Dermis blood vessel endothelial cell (primary cell): ENCODE measurements at regions not wholly inside any gene's neighbourhood (a gene's known extent, or its start where the extent isn't known, plus 50 kb on each side); places are given as distances from the start of the nearest gene placed in this dataset.
"Not testable (repeated sequence)": the region's sequence is repeated elsewhere in the genome, so short reads cannot be mapped to it uniquely, and the experiment has no call there.

Source experiments
- DNase-seq: peaks from one replicate; pipeline ENCODE4 v3.0.0; 2010

DNA sequence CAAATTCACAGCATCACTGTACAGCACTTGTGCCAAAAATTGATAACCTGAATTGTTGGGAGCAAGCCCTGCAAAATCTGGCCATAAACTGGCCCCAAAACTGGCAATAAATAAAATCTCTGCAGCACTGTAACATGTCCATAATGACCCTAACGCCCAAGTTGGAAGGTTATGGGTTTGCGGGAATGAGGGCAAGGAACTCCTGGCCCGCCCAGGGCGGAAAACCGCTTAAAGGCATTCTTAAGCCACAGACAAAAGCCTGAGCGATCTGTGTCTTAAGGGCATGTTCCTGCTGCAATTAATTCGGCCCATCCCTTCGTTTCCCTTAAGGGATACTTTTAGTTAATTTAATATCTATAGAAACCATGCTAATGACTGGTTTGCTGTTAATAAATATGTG is 690.1 kb upstream of the EPHA5 start:
- not testable (repeated sequence) for DNase-seq

DNA sequence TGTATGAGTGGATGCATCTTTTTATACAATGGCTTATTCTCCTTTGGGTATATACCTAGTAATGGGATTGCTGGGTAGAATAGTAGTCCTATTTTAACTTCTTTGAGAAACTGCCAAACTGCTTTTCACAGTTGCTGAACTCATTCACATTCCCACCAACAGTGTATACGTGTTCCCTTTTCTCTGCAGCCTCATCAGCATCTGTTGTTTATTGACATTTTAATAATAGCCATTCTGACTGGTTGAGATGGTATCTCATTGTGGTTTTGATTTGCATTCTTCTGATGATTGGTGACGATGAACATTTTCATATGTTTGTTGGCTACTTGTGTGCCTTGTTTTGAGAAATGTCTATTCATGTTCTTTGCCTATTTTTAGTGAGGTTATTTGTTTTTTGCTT is 687.0 kb upstream of the EPHA5 start:
- no peak for DNase-seq

DNA sequence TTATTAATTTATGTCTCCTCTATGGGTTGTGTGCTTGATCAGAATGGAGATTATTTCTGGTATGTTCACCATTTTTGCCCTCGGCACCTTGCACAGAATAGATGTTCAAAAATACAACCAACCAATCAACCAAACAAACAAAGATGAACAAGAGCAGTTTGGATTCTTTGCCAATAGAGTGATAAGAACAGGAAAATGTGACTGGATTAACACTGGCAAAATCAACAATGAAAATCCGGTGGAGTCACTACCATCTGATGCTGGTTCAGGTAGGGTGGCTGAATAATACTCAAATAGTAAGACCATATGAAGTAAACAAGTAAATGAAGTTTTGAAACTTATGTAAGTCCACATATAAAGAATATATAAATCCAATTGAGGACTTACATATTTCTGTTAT is 685.0 kb upstream of the EPHA5 start:
- no peak for DNase-seq

DNA sequence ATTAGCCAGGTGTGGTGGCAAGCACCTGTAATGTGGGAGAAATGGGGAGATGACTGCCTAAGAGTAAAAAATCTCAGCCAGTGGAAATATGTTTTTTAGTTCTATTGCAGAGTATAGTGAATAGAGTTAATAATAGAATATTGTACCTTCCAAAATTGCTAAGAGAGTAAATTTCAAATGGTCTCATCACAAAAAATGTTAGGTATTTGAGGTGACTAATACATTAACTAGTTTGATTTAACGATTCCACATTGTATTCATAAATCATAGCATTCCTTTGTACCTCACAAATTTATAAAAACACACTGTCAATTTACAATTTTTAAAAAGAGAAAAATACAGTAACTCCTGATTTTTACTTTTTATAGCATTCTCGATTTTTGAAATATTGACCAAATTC is 681.5 kb upstream of the EPHA5 start:
- DNase-seq: no peak

GRCh38 chr4:66340286-66340893 is 670.1 kb upstream of the EPHA5 start:
- no peak for DNase-seq

DNA sequence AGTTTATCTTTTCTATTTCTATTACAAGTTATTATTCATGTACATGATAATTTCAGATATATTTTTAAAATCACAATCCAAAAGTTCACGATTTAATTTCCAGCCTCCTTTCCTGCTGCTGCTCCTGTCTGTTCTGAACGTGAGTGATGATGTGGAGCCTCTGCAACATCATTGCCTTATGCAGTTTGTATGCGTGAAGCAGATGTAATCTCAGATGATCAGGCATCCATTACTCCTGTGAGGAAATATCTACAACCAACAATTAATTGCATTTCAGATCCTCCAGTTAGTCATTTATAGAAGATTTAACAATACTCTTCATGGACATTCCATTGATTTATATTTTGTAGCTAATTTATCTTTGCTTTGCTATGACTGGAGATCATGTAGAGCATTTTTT is 668.7 kb upstream of the EPHA5 start:
- DNase-seq: no peak

- DNase-seq: no peak
These were observed 661.5 kb upstream of the EPHA5 start for GRCh38 chr4:66331761-66332160.

DNA sequence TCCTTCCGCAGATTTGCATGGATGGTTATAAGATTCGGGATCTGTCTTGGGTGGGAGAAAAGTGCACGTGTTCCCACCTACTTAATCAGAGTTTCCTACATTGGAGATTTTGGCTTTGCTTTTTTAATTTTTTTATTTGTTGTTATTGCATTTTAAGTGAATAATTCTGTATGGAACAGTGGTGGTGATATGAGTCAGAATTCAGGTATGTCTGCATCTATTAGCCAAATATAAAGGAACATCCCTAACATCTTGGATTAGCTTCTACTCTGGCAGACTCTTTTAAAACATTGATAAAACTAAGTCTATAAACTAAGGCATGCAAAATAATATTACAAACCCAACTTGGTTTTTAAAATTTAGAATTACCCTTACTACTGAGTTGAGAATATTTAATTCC is 659.8 kb upstream of the EPHA5 start:
- DNase-seq: no peak

DNA sequence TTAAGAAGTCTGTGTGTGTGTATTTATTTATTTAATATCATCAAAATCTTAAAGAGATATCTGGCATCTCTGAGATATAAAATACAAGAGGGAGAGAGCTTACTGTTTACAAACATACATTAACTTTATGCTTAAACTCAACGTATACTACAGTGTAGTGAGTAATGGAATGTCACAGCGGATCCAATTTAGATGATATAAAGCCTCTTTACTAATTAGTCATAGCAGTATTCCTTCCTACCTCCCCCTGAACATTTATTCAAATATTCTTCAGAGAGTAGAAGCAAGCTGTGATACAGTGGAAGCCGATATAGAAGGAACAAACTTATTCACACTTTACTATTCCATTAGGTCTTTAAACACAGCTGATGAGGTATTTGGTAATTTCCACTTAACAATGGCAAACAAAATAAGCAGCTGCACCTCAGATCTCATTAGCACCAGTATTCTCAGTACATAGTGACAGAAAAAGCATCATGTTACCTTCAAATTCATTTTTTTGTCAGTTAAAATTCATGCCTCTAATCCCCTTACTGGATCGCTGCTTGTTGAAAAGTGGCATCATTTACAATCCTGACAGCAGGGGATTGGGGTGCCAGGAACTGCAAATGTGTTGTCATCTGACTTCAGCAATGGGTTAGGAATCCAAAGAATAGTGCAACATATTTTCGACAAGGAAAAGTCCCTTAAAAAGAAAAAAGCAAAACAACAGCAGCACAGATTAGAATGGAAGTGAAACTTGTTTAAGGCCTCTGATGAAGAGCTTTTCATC is 658.7 kb upstream of the EPHA5 start:
- no peak for DNase-seq

DNA sequence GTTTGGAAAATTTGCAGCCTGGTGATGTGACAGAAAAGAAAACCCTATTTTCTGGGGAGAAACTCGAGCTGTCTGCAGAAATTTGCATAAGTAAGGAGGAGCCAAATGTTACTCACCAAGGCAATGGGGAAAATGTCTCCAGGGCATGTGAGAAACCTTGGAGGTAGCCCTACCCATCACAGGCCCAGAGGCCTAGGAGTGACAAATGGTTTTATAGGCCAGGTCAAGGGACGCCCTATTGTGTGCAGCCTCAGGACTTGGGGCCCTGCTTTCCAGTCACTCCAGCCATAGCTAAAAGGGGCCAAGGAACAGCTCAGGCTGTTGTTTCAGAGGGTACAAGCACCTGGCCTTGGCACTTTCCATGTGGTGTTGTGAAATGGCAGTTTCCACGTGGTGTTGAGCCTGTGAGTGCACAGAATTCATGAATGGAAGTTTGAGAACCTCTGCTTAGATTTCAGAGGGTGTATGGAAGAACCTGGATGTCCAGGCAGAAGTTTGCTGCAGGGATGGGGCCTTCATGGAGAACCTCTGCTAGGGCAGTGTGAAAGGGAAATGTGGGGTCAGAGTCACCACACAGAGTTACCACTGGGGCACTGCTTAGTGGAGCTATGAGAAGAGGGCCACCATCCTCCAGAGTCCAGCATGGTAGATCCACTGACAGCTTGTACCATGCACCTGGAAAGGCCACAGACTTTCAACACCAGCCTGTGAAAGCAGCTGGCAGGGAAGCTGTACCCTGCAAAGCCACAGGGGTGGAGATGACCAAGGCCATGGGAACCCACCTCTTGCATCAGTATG is 637.6 kb upstream of the EPHA5 start:
- DNase-seq: no peak

DNA sequence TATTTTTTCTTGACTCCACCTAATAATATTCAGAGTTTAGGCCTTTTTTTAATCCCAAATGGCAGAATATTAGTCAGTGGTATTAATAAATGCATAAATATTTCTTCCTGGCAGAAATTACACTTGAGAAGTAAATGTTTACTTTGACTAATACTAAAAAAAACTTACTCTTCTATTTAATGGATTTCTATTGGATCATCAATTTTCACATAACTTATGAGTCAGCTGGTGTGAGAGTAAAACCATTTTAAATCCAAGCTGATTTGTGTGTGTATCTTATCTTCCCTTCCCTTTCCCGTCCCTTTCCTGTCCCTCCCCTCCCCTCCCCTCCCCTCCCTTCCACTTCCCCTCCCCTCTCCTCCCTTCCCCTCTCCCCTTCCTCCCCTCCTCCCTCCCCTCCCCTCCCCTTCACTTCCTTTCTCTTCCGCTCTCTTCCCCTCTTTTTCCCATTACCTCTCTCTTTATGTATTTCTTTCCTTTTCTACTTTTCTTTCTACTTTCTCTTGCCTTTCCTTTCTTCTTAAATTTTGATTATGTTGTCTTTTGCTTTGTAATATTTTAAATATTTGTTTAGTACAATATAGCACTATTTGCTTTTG is 630.1 kb upstream of the EPHA5 start:
- DNase-seq: no peak

GRCh38 chr4:66298569-66298968 is 628.3 kb upstream of the EPHA5 start:
- DNase-seq: no peak

GRCh38 chr4:66297703-66298102 is 627.4 kb upstream of the EPHA5 start:
- no peak for DNase-seq

DNA sequence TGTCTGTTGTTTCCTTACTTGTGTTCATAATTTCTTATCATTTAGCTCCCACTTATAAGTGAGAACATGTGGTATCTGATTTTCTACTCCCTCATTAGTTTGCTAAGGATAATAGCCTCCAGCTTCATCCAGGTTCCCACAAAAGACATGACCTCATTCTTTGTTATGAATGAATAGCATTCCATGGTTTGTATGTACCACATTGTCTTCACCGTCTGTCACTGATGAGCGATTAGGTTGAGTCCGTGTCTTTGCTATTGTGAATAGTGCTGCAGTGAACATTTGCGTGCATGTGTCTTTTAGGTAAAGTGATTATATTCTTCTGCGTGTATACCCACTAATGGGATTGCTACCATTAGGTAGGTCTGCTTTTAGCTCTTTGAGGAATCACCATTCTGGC is 624.3 kb upstream of the EPHA5 start:
- no peak for DNase-seq

- no peak for DNase-seq
These were observed 614.7 kb upstream of the EPHA5 start for GRCh38 chr4:66284991-66285451.

DNA sequence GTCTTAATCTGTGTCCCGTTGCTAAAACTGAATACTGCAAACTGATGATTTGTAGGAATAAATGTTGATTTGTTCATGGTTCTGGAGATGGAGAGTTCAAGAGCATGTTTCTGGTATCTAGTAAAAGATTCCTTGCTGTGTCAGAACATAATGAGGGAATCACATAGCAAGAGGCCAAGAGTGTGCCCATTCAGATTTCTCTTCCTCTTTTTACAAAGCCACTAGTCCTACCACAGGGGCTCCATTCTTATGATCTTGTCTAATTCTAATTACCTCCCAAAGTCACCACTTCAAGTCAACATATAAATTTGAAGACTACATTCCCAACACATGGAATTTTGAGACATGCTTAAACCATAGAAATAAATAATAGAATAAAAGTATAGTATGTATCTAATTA is 608.8 kb upstream of the EPHA5 start:
- DNase-seq: no peak

DNA sequence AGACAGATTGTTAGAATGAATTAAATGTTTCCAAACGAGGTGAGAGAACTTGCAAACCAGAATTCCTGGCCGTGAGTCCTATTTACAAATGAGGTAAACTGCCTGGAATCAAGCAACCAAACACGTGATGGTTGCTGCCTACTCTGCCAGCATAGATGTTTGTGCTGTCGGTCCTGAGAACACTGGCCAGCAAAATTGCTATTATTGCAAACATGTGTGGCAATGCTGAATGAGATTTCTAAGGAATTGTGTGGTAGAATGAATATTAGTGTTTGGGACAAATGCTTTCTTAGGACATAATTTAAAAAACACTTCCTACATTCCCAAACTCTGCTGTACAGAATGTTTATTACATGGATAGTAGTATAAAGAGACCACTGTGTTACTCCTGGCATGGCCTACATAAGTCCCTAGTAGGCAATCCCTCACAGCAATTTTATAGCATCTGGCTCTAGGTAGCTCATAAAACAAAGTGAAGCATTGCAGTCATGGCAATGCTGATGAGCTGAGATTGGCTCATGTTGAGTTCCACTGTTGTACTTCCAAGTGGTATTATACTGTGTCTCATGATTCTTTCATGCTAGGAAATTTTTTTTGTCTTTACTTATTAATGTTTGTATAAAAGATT is 605.2 kb upstream of the EPHA5 start:
- no peak for DNase-seq

GRCh38 chr4:66273110-66273509 is 602.8 kb upstream of the EPHA5 start:
- DNase-seq: no peak

DNA sequence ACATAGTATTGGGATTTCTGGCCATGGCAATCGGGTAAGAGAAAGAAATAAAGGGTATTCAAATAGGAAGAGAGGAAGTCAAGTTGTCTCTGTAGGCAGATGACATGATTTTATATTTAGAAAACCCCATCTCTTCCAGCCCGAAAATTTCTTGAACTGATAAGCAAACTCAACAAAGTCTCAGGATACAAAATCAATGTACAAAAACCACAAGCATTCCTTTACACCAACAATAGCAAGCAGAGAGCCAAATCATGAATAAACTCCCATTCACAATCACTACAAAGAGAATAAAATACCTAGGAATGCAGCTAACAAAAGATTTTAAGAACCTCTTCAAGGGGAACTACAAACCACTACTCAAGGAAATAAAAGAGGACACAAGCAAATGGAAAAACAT is 600.1 kb upstream of the EPHA5 start:
- DNase-seq: not testable (repeated sequence)

GRCh38 chr4:66266554-66266953 is 596.3 kb upstream of the EPHA5 start:
- DNase-seq: not testable (repeated sequence)

DNA sequence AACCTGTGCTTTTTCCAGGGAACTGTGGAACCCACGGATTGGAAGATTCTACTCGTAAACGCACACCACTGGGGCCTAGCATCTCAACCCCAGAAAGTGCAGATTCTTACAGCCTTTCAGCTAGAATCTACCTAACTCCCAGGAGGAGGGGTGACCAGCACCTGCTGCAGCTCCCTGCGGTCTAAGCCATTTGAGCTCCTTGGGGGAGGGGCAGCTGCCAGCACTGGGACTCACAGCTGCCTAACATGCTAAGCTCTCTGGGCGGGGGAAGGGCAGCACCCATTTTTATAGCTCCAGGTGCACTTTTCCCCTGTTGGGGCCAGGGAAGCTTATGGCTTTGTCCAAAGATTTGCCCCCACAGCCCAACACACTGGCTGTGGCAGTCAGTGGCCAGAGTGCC is 595.7 kb upstream of the EPHA5 start:
- no peak for DNase-seq

DNA sequence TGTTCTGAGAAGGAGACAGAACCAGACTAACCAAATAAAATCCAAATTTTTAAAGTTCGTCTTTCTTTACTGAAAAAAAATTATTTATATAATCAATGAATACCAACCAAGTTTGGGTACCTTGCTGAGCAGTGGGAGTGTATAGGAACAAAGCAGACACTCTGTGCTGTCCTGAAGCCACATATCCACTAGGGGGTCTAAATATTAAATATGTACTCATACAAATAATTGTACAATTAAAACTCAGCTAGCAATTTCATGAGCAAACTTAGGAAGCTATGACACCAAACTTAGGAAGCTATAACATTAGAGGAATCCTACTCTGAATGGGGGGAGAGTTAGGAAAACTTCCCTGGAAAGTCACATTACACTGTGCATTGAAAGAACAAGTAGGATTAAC is 582.0 kb upstream of the EPHA5 start:
- no peak for DNase-seq

DNA sequence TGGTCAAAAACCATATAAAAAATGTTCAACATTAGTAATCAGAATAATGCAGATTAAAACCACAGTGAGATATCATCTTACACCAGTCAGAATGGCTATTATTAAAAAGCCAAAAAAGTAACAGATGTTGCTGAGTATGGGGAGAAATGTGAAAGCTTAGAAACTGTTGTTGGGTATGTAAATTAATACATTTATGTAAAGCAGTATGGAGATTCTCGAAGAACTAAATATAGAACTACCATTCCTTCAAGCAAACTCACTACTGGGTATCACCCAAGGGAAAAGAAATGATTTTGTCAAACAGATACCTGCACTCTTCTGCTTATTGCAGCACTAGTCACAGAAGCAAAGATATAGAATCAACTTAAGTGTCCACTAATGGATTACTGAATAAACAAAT is 576.4 kb upstream of the EPHA5 start:
- no peak for DNase-seq
